Raji (cell line): ENCODE measurements at regions not wholly inside any gene's neighbourhood (a gene's known extent, or its start where the extent isn't known, plus 50 kb on each side); places are given as distances from the start of the nearest gene placed in this dataset.

Source experiments
- POLR2A ChIP-seq: IDR thresholded peaks from 2 replicates; pipeline ENCODE4 v1.6.1; 2011; ENCODE audit warnings: low read depth, low read length, control low read depth; ENCODE audit not compliant: insufficient read depth

DNA sequence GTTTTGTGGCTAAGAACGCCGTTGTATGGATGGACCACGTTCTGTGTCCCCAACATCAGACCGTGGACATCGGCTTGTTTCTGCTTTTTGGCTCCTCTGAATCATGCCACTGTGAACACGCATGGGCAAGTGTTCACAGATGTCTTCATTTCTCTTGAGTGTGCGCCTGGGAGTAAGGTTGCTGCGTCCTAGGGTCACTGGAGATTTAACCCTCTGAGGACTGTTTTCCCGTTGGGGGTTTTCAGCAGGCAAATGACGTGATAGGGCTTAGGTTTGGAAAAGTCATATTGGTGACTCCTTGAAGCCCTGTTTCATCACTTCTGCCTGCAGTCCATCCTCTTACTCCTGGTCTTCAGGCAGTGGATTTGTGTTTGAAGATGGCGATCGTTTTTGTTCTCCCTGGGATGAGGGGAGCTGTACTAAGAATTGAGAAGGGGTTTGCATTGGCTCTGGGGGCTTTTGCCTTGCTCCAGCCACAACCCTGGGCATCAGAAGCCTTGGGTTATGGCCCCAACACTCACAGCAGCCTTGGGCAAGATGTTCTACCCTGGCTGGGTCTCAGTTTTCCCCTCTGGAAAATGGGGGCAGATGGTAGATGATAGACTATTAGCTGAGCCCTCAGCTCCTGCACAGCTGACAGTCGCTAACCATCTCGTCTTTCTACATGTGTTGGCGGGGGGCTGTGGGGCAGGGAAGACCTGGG, 67.2 kb upstream of the CIBAR2 start:
- TF ChIP-seq POLR2A = no peak

DNA sequence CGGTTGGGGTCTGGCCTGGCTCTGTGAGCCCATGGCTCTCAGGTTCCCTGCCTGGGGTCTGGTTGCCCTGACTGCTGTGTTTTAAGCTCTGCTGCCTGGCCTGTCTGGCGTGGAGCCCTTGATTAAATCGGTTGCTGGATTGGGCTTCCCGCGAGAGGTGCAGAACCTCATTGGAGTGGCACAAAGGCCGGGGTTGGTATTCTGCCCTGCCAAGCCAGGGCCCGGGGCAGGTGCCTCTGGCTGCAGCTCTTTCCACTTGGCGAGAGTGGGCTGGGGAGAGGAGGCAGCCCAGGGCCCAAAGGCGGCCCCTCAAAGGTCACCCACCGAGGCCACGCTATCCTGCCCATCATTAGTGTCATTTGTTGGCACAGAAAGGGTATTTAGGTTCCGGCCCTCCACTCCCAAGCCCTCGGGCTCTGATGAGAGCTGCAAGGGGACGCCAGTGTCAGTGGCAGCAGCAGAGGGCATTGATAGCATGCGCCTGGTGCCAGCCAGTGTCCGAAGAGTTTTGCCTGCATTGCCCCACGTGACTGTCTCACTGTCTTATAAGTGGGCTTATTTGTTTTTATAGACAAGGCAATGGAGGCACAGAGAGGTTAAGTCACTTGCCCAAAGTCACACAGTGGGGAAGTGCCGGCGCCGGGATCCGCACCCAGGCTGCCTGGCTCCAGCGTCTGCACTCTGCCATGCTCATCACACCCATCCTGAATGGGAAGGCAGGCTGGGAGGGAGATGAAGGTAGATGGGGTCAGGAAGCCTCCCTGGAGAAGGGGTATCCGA, 68.0 kb upstream of the CIBAR2 start:
- no peak for TF ChIP-seq POLR2A

DNA sequence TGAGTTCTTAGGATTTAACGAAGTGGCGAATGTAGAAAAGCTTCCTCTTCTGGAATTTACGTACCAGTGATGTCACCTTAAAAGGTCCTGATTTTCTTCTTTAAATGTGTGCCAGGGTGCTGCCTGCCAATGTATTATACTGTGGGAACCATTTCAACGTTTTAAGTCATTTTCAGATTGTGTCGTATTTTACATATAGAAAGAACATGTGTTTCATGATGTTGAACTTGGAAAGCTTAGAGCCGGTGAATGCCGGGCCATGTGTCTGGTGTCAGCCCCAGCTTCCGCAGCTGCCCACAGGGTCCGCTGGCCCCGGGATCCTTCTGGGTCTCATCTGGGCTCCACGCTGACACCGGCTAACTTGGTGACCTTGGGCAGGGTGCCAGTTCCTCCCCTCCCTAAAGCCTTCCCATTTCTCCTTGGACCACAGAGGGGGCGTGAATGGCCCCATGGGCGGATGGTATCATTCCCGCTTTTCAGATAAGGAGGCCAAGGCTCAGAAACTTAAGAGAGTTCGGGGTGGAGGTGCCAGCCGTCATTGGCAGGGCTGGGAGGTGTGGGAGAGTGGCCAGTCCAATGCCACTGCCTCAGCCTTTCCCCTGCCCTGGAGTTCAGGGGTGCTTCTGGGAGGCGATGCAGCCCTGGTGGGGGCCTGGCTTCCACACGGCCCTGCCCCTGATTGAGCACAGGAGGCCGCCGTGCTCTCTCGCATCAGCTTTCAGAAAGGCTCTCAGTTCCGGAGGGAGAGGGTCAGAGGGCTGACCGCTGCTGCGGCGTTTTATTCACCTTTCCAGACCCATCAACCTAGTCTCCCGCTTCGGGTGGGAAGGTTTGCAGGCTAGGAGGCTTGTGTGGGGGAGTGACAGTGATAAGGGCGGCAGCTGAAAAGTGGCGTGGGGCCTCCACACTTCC, 68.8 kb upstream of the CIBAR2 start:
- TF ChIP-seq POLR2A = no peak

DNA sequence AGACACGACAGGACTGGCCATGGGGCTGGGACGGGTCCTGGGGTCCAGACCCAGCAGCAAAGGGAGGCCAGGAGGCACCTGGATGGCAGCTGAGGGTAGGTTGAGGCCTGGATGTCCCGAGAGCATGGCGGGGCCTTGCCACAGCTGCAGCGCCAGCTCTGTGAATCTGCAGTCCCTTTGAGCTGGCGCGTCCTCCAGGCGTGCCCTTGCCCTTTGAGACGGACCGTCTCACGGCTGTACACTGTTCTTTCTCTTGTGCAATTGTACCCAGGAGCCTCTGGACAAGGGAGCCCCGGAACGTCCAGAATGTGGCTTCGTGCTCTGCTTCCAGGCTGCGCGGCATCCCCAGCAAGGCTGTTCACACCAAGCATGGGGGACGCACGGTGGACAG, 69.5 kb upstream of the CIBAR2 start:
- TF ChIP-seq POLR2A = no peak

DNA sequence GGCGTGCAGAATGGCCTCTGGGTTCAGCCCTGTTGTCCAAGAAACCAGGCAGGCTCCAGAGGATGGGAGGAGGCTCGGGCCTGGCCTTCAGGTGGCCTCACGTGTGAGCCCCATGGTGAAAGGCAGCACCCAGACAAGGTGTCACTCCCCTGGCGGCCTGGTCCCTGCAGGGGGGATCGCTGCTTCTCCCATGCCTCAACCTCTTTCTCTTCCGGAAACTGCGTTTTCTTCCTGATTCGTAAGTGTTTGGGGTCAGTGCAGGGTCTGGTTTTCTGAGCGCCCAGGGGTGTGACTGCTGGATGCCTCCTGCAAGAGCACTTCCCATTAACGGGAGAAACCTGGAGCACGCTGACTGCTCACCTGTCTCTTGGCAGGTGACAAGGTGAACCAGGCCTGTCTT, 70.0 kb upstream of the CIBAR2 start:
- no peak for TF ChIP-seq POLR2A

DNA sequence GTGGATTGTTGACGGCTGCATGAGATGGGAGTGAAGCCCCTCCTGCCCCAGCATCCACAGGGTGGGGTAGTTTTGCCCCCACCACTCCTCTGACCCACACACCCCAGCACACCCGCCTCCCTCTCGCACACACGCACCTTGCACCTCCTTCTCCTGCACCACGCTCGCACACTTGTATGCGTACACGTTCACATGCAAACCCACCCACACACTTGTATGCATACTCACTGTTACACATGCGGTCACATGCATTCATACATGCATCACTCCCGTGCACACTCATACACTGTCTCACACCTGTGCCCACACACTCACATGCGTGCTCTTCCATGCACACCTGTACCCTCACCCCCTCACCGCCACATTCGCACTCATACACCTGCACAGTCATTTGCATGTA, 70.5 kb upstream of the CIBAR2 start:
- no peak for TF ChIP-seq POLR2A

DNA sequence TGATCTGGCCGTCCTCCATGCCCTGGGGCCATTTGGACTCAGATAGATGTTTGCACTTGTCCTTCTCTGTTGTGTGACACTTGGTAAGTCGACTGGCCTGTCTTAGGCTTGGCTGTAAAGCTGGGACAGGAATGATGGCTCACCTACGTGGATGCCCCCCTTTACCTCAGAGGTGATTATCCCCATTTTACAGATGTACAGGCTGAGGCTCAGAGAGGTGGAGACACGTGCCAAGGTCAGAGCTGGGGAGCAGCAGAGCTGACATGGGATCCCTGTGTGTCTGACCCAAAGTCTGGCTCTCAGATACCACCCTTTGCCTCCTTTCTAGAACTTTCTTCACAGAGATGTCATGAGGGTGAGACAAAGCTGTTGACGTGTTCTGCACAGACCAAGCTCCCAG, 71.3 kb upstream of the CIBAR2 start:
- TF ChIP-seq POLR2A = no peak

DNA sequence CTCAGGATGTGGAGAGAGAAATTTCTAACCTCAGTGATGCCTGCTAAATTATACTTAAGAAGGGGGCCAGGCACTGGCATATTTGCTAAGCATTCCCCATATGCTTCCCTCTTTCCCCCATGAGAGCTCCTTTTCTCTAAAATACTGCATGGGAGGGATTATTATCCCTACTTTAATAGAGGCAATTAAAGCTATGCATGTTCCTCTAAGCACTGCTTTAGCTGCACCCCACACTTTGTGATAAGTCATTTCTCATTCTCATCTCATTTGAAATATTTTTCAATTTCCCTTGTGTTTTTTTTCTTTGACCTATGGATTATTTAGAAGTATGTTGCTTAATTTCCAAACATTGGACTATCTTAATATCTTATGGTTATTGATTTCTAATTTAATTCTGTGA, 72.1 kb upstream of the CIBAR2 start:
- no peak for TF ChIP-seq POLR2A

DNA sequence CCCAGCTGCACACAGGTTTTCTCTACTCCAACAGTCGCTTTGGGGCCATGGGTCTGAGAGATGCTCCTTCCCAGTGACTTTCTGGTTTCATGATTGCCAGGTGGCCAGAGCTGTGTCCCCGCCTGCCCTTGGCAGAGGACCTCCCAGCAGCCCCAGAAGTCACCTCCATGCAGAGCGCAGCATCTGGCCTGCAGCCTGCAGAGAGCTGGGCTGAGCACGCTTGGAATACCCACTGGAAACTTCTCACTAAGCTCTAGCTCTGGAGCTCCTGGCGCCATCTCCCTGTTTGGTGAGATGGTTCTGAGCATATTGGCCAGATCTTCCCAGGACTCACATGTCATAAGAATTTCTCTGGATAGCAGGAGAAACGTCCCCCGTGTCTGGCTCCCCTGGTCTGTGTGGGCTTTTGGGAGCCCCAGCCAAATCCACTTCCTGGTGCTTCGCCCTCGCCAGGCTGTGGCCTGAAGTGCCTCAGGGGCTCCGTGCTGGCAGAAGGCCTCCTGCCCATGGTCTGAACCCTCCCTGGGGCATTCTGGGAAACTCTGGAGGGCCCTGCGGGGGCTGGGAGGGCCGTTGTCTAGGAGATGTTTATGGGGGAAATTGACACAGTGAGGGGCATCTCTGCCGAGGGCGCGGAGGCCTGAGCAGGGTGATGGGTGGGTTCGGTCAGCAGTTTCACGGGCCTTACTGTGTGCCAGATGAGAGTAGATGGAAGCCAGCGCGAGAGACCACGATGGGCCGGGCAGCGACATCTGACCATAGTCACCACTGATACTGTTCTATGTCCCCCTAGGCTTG, 73.2 kb upstream of the CIBAR2 start:
- TF ChIP-seq POLR2A = no peak

DNA sequence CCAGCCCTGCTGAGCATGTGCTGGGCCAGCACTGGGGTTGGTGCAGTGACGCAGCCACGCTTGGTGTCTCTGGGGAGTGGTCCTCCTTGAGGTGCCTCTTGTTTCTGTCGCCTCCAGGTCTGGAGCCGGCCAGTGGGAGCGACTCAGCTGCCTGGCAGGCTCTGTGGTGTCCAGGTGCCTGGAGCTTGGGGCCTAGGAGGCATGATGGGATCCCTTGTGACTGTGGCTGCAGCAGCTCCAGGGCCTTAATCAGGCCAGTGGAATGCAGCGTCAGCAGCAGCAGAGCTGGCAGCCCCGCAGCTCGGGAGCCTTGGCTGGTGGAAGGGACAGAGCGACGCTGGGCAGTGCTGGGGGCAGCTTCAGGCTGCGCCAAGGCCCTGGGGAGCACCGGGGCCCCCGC, 74.7 kb upstream of the CIBAR2 start:
- TF ChIP-seq POLR2A = no peak

DNA sequence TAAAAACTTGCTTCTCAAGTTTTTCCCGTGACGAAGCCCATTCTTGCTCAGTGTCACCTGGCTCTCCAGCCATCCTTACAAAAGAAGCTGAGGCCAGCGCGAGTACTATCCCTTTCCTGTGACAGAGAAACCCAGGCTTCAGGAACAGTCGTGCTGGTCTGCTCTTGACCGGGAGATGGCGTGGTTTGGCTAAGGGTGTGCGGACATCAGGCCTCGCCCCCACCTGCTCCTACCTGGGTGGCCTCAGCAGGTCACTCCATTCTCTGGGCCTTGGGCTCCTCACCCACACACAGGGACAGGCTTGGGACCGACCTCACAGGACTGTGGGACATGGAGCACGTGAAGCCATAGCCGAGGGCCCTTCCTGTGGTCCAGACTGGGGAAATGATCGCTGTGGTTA, 75.2 kb upstream of the CIBAR2 start:
- no peak for TF ChIP-seq POLR2A

DNA sequence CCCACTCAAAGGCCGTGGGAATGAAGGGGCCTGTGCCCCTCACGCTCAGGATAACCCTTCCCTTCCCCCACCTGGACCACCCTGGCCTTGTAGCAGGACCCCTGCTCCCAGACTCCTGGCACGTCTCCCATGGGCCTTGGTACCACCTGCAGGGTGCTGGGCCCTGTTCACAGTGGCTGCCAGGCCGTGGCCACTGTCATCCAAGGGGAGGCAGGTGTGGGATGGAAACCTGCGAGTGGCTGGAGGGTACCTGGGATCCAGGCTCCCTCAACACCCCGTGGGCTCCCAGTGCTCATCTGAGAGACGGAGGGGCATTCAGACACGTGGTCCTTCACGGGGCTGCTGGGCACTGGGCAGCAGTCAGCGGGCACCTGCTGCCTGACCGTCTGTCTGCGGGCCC, 75.6 kb upstream of the CIBAR2 start:
- TF ChIP-seq POLR2A = no peak

DNA sequence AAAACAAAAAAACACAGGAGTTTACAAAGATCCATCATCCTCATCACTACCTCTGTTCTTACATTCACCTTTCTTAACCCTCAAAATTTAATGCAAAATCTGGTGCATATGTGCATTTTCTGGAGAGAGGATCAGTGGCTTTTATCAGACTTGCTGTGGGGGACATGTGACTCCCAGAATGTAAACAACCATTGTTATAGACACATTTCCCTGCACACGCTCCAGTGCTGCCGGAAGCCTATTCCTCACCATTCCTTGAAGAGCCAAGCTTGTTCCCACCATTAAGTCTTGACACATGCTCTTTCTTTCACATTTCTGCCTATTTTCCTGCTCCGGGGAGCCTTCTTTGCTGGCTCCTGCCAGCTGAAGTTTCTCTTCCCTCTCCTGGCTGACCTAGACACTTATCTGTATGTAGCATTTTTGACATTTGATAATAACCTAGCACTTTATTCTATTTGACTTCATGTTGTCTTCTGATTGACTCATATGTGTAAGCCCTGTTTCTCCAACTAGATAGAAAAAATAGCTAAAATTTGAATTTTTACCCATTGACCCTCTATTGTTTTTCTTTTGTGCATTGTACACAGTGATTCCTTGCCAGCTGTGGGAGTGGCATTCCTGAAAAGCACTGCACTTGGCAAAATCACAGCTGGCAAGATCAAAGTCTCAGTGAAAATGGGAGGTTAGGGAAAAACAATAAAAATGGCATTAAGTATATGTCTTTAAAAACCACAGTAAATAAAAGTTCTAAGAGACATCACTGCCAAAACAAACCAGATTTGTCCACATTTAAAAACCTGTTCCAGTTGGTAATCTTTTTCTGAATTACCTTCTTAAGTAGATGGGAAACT, 76.8 kb upstream of the CIBAR2 start:
- TF ChIP-seq POLR2A = no peak

DNA sequence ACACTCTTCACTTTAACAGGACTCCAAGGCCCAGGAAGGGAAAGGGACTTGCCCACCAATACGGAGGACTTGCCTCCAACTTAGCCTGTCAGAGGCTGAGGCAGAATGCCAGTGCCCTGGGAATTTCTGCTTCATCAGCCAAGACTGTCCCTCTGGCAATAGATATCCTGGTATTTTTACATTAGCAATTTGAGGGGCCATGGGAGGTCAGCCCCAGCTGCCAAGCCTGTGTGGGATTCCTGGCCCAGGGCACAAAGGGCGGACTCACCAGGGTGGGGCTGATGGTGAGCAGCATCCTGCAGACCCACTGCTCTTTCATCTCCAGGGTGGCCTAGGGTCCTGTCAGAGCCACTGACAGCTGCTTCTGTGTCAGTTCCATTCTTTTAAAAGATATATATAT, 78.3 kb upstream of the CIBAR2 start:
- no peak for TF ChIP-seq POLR2A
